Left lung (tissue), 4 donors: ENCODE measurements at regions not wholly inside any gene's neighbourhood (a gene's known extent, or its start where the extent isn't known, plus 50 kb on each side); places are given as distances from the start of the nearest gene placed in this dataset.
A peak's percentile ranks its signal among the peaks of the same experiment; 100 is the strongest.

Source experiments
- ATAC-seq: fragments of 200-7000 bp; cut with Tn5 transposase; one replicate; pipeline ENCODE4 v1.9.1; 2020; ENCODE audit warnings: moderate library complexity
- DNase-seq, 4 donors: peaks; one replicate each; pipeline ENCODE4 v3.0.0-alpha.2; 2013 to 2020
- H3K27ac ChIP-seq, 2 donors: fragments of 200-600 bp; sonication (generic) in 1 of 2; one replicate each; pipeline versions ENCODE4 v1.5.0 to v1.8.0; 2020 to 2021
- H3K27me3 ChIP-seq, 2 donors: fragments of 200-600 bp; sonication (generic) in 1 of 2; one replicate each; pipeline versions ENCODE4 v1.5.0 to v1.8.0; 2020 to 2021
- H3K36me3 ChIP-seq, 2 donors: fragments of 200-600 bp; sonication (generic) in 1 of 2; one replicate each; pipeline versions ENCODE4 v1.5.0 to v1.8.0; 2020 to 2021
- H3K4me1 ChIP-seq, 2 donors: fragments of 200-600 bp; one replicate each; pipeline ENCODE4 v1.8.0; 2021
- H3K4me3 ChIP-seq, 2 donors: fragments of 200-600 bp; sonication (generic) in 1 of 2; one replicate each; pipeline versions ENCODE4 v1.5.0 to v1.8.0; 2020 to 2021; ENCODE audit warnings: mild to moderate bottlenecking in 1 of 2
- H3K9me3 ChIP-seq, 2 donors: fragments of 200-600 bp; sonication (generic) in 1 of 2; one replicate each; pipeline versions ENCODE4 v1.5.0 to v1.8.0; 2020 to 2021
- CTCF ChIP-seq, 2 donors: fragments of 200-600 bp; sonication (generic) in 1 of 2; IDR thresholded peaks; one replicate each; pipeline versions ENCODE4 v1.5.0 to v1.8.0; 2021; ENCODE audit warnings: antibody characterized with exemption in 2 of 2
- intact Hi-C, 2 donors: fragments of 100-400 bp; cut with DNase I; formaldehyde crosslinking; loops; one replicate each; pipeline versions ENCODE4 v1.11.2 to v1.14.2; 2022
- donor health status: DM: no; HTN: yes; CAD: no.
- donor health status: DM: no; HTN: no; CAD: no.

- H3K4me3 ChIP-seq, result no peak overlapping the region
- no peaks in the 10 kb centered on the region for H3K27me3 ChIP-seq
- ATAC-seq, result no peak
- H3K4me1 ChIP-seq, result no peaks in the 10 kb centered on the region
- no peaks in the 10 kb centered on the region for H3K36me3 ChIP-seq
- no peak for TF ChIP-seq CTCF (IDR thresholded peaks at IDR 0.05)
- intact Hi-C loops, result loop anchor here in 1 of 2 donors (10.0 kb wide), 1 partner anchor 95 kb away; no protein-coding TSS in a partner anchor
- no peaks in the 10 kb centered on the region for H3K9me3 ChIP-seq
- DNase-seq, result no peak
- no peak overlapping the region for H3K27ac ChIP-seq
Measured at GRCh38 chr13:109899748-109900147, 113.4 kb upstream of the IRS2 start.

GRCh38 chr13:109899316-109899715 is 112.9 kb upstream of the IRS2 start:
- intact Hi-C loops, result loop anchor here in 1 of 2 donors (10.0 kb wide), 1 partner anchor 95 kb away; no protein-coding TSS in a partner anchor
- H3K4me3 ChIP-seq, result no peak overlapping the region
- no peaks in the 10 kb centered on the region for H3K9me3 ChIP-seq
- TF ChIP-seq CTCF (IDR thresholded peaks at IDR 0.05), result no peak
- ATAC-seq, result no peak
- no peaks in the 10 kb centered on the region for H3K27me3 ChIP-seq
- peak in 2 of 4 donors; percentile 71 to 78 for DNase-seq
- no peak overlapping the region for H3K27ac ChIP-seq
- H3K4me1 ChIP-seq, result no peaks in the 10 kb centered on the region
- H3K36me3 ChIP-seq, result no peaks in the 10 kb centered on the region

- no peak for DNase-seq
- H3K4me1 ChIP-seq, result no peaks in the 10 kb centered on the region
- H3K27ac ChIP-seq, result no peak overlapping the region
- no peak for ATAC-seq
- no peak overlapping the region for H3K4me3 ChIP-seq
- H3K9me3 ChIP-seq, result no peaks in the 10 kb centered on the region
- H3K36me3 ChIP-seq, result no peaks in the 10 kb centered on the region
- intact Hi-C loops, result loop anchor here in 1 of 2 donors (10.0 kb wide), 1 partner anchor 97 kb away; no protein-coding TSS in a partner anchor
- no peaks in the 10 kb centered on the region for H3K27me3 ChIP-seq
- no peak for TF ChIP-seq CTCF (IDR thresholded peaks at IDR 0.05)
Measured at GRCh38 chr13:109897988-109898624, 111.7 kb upstream of the IRS2 start.

- ATAC-seq, result no peak
- no peak for DNase-seq
- TF ChIP-seq CTCF (IDR thresholded peaks at IDR 0.05), result no peak
- H3K27ac ChIP-seq, result no peak overlapping the region
- intact Hi-C loops, result loop anchor here in 1 of 2 donors (10.0 kb wide), 1 partner anchor 103 kb away; no protein-coding TSS in a partner anchor
- peaks cover 0 to 8% of the 10 kb centered on the region in 2 donors for H3K9me3 ChIP-seq
- H3K4me1 ChIP-seq, result no peaks in the 10 kb centered on the region
- no peaks in the 10 kb centered on the region for H3K36me3 ChIP-seq
- H3K4me3 ChIP-seq, result no peak overlapping the region
- no peaks in the 10 kb centered on the region for H3K27me3 ChIP-seq
Measured at GRCh38 chr13:109892101-109892500, 105.7 kb upstream of the IRS2 start.

- Histone ChIP-seq H3K36me3 (no peaks in the 10 kb centered on the region), H3K4me3 (no peak overlapping the region), H3K27me3 (no peaks in the 10 kb centered on the region), H3K9me3 (peaks cover 0 to 8% of the 10 kb centered on the region in 2 donors), H3K4me1 (no peaks in the 10 kb centered on the region), H3K27ac (no peak overlapping the region)
- intact Hi-C loops, result no loop called here
- ATAC-seq (no peak), DNase-seq (no peak)
- no peak for TF ChIP-seq CTCF (IDR thresholded peaks at IDR 0.05)
Measured at GRCh38 chr13:109885235-109885634, 98.9 kb upstream of the IRS2 start.
